GM12891 (cell line): ENCODE measurements at regions not wholly inside any gene's neighbourhood (a gene's known extent, or its start where the extent isn't known, plus 50 kb on each side); places are given as distances from the start of the nearest gene placed in this dataset.

ENCODE experiments used
- DNase-seq: peaks from one replicate; pipeline ENCODE4 v3.0.0; 2011; ENCODE audit warnings: low spot score; ENCODE audit not compliant: insufficient read length
- FAIRE-seq: peaks from 2 replicates; lab custom pipeline; 2011; peaks lifted over from hg19 to GRCh38; lab: Jason Lieb, UNC
- PAX5 ChIP-seq: IDR thresholded peaks from 2 replicates; pipeline ENCODE4 v1.6.1; 2011; ENCODE audit warnings: low read length, moderate library complexity, mild to moderate bottlenecking; ENCODE audit not compliant: insufficient read depth, severe bottlenecking
- POLR2A ChIP-seq: IDR thresholded peaks from 2 replicates; pipeline ENCODE4 v1.6.1; 2011; ENCODE audit warnings: low read depth, low read length, control low read depth
- POLR2AphosphoS5 ChIP-seq: IDR thresholded peaks from 2 replicates; pipeline ENCODE4 v1.6.1; 2011; ENCODE audit warnings: low read depth, low read length, control low read depth
- POU2F2 ChIP-seq: IDR thresholded peaks from 2 replicates; pipeline ENCODE4 v1.6.1; 2011; ENCODE audit warnings: low read depth, mild to moderate bottlenecking, control low read depth, low read length, moderate library complexity
- SPI1 ChIP-seq: IDR thresholded peaks from 2 replicates; pipeline ENCODE4 v1.6.1; 2011; ENCODE audit warnings: low read depth, low read length, control low read depth
- TAF1 ChIP-seq: IDR thresholded peaks from 2 replicates; pipeline ENCODE4 v1.6.1; 2011; ENCODE audit warnings: low read depth, low read length, control low read depth

- FAIRE-seq (no peak), DNase-seq (no peak)
- TF ChIP-seq POLR2AphosphoS5 (no peak), POU2F2 (no peak), POLR2A (no peak), PAX5 (no peak), TAF1 (no peak), SPI1 (no peak)
Measured at GRCh38 chr3:55286693-55287092, 200.4 kb downstream of the WNT5A start.

- no peak for FAIRE-seq
- no peak for DNase-seq
- no peak for TF ChIP-seq SPI1
- TF ChIP-seq POU2F2, result no peak
Measured at GRCh38 chr3:55285156-55285555, 201.9 kb downstream of the WNT5A start.

DNA sequence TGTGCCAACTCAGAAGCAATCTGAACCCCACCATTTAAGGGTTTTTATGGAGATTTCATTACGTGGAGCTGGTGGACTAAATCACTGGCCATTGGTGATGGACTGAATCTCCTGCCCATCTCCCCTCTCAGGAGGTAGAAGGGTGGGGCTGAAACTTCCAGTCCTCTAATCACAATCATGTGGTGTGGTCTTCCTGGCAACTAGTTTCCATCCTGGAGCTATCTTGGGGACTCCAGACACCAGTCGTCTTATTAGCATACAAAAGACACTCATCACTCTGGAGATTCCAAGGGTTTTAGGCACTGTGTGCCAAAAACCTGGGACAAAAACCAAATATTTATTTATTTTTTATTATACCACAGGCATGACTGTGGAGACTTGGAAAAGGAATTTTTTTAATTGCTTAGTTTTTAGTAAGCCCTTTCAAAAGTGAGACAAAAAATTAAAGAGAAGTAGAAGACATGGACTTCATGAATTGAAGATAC, 203.6 kb downstream of the WNT5A start:
- DNase-seq (no peak), FAIRE-seq (no peak)

GRCh38 chr3:55282994-55283393, 204.1 kb downstream of the WNT5A start:
- DNase-seq, result no peak
- no peak for FAIRE-seq
- TF ChIP-seq TAF1 (no peak), POLR2A (no peak), POU2F2 (no peak), SPI1 (no peak), PAX5 (no peak), POLR2AphosphoS5 (no peak)

More for the DNA sequence above, 203.6 kb downstream of the WNT5A start:
- TF ChIP-seq SPI1 (no peak), PAX5 (no peak), POLR2AphosphoS5 (no peak), POU2F2 (no peak), TAF1 (no peak), POLR2A (no peak)

GRCh38 chr3:55272031-55272645, 215.0 kb downstream of the WNT5A start:
- no peak for FAIRE-seq
- TF ChIP-seq SPI1, result no peak

GRCh38 chr3:55271549-55271948, 215.6 kb downstream of the WNT5A start:
- TF ChIP-seq PAX5, result no peak
- TF ChIP-seq TAF1, result no peak
- no peak for TF ChIP-seq SPI1
- DNase-seq (no peak), FAIRE-seq (no peak)

More at GRCh38 chr3:55272031-55272645, 215.0 kb downstream of the WNT5A start:
- no peak for DNase-seq

DNA sequence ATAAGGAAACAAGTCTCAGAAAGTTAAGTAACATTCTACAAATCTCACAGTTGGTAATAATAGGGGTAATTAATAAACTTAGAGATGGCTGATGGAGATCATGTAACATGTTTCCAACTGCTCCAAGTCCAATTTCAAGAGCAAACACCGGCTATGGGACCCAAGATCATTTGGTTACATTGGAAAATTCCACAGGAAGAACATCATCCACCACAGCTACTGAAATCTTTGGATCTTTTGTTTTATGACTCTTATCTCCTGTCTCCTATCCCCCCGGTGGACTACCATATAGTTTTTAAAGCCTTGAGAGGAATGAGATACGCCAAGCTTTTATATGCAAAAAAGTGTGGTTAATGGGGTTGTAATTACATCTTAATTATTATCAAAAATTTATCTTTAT, 216.1 kb downstream of the WNT5A start:
- no peak for FAIRE-seq
- DNase-seq, result no peak
- no peak for TF ChIP-seq POLR2A

DNA sequence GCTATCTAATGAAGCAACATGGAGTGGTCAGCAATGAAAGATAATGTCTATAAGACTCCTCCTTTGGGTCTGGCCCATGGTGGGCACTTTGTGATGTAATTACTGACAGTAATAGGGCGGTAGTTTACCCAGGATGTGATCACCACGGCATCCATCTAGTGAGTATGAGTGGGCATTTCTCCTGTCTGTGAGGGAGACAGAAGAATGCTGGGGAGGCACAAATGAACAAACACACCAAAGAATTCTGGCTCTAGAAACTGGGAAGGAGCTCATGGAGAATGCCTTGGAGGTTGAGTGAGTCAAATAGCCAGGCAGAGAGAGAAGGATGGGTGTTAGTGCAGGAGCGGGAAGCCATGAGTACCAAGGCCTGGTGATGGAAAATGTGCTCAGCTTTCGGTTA, 217.5 kb downstream of the WNT5A start:
- FAIRE-seq, result no peak
- DNase-seq, result no peak
- TF ChIP-seq POLR2A (no peak), PAX5 (no peak), POU2F2 (no peak), POLR2AphosphoS5 (no peak), TAF1 (no peak), SPI1 (no peak)

DNA sequence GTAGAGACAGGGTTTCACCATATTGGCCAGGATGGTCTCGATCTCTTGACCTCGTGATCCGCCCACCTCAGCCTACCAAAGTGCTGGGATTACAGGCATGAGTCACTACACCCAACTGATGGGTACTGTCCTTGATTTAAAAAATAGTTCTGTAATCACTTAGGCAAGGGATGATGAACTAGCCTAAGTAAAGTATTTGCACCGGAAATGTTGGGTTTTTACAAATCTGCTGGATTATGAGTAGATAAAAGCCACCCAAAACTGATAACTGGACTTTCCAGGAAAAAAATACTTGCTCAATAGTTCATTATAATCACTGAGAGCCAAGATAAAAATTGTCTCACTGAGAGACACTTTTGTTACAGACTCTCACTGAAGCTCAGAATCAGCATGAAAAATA, 218.0 kb downstream of the WNT5A start:
- DNase-seq (no peak), FAIRE-seq (no peak)
- no peak for TF ChIP-seq TAF1
- TF ChIP-seq POU2F2, result no peak
- TF ChIP-seq PAX5, result no peak
- no peak for TF ChIP-seq POLR2A
- no peak for TF ChIP-seq SPI1
- TF ChIP-seq POLR2AphosphoS5, result no peak

- DNase-seq (no peak), FAIRE-seq (no peak)
- no peak for TF ChIP-seq POLR2A
- no peak for TF ChIP-seq SPI1
- no peak for TF ChIP-seq PAX5
- TF ChIP-seq POLR2AphosphoS5, result no peak
- no peak for TF ChIP-seq TAF1
- no peak for TF ChIP-seq POU2F2
Measured at GRCh38 chr3:55267206-55267930, 219.7 kb downstream of the WNT5A start.

DNA sequence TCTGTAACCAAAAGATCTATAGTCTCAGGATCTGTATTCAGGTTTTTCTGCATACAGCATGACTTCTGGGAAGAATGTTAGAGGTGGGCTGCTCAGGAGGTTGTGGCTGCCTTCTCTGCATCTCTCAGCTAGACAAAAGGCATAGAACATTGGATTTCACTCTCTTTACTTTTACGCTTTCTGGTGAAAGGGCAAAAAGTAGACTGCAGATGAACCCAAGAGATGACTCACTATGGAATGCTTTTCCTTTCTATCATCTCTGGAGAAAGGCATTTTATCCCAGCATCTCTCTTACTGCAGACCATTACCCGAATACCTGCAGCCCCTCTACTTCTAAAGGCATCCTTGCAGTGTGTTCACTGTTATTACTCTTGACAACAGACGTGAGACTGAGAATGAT, 222.2 kb downstream of the WNT5A start:
- no peak for FAIRE-seq
- no peak for DNase-seq
- TF ChIP-seq SPI1 (no peak), POLR2AphosphoS5 (no peak), PAX5 (no peak), POLR2A (no peak), POU2F2 (no peak), TAF1 (no peak)
